OCI-LY1 (cell line): ENCODE measurements at regions not wholly inside any gene's neighbourhood (a gene's known extent, or its start where the extent isn't known, plus 50 kb on each side); places are given as distances from the start of the nearest gene placed in this dataset.

Experiments used
- H2AFZ ChIP-seq: fragments of 200-600 bp; sonication (generic), shearing (Covaris generic); 2 replicates; pipeline ENCODE4 v1.6.0; 2014; ENCODE audit warnings: antibody characterized with exemption, mild to moderate bottlenecking, low read length
- H3F3A ChIP-seq: fragments of 200-600 bp; sonication (generic), shearing (Covaris generic); 2 replicates; pipeline ENCODE4 v1.6.0; 2014; ENCODE audit warnings: mild to moderate bottlenecking, antibody characterized with exemption, low read length, moderate library complexity; ENCODE audit not compliant: insufficient read depth
- H3K27ac ChIP-seq: fragments of 200-600 bp; sonication (generic); 2 replicates; pipeline ENCODE4 v1.5.1; 2014; ENCODE audit warnings: low read length, mixed run types, mild to moderate bottlenecking, low read depth; ENCODE audit not compliant: poor library complexity, severe bottlenecking
- H3K27me3 ChIP-seq: fragments of 200-600 bp; sonication (generic); 2 replicates; pipeline ENCODE4 v1.6.0; 2014; ENCODE audit warnings: antibody characterized with exemption, mild to moderate bottlenecking, low read length, moderate library complexity; ENCODE audit not compliant: insufficient read depth
- H3K36me3 ChIP-seq: fragments of 200-600 bp; sonication (generic); 2 replicates; pipeline ENCODE4 v1.6.1; 2014; ENCODE audit warnings: mild to moderate bottlenecking, antibody characterized with exemption, low read length, moderate library complexity, mixed read lengths; ENCODE audit not compliant: insufficient read depth
- H3K4me1 ChIP-seq: fragments of 200-600 bp; sonication (generic); 2 replicates; pipeline ENCODE4 v1.5.1; 2014; ENCODE audit warnings: mild to moderate bottlenecking, low read length, moderate library complexity; ENCODE audit not compliant: insufficient read depth, severe bottlenecking
- H3K4me2 ChIP-seq: fragments of 200-600 bp; sonication (generic), shearing (Covaris generic); 2 replicates; pipeline ENCODE4 v1.6.1; 2014; ENCODE audit warnings: low read length
- H3K4me3 ChIP-seq: fragments of 200-600 bp; sonication (generic); 2 replicates; pipeline ENCODE4 v1.5.1; 2014; ENCODE audit warnings: low read length, low read depth, mild to moderate bottlenecking, mixed read lengths; ENCODE audit not compliant: poor library complexity, severe bottlenecking
- H3K79me2 ChIP-seq: fragments of 200-600 bp; shearing (Covaris generic); 2 replicates; pipeline ENCODE4 v1.6.1; 2016; ENCODE audit warnings: mixed run types, low read length, mixed read lengths; ENCODE audit not compliant: insufficient read depth
- H3K9ac ChIP-seq: fragments of 200-600 bp; sonication (generic), shearing (Covaris generic); 2 replicates; pipeline ENCODE4 v1.6.1; 2014; ENCODE audit warnings: mild to moderate bottlenecking, low read length, mixed read lengths
- H3K9me2 ChIP-seq: fragments of 200-600 bp; sonication (generic), shearing (Covaris generic); 2 replicates; pipeline ENCODE4 v1.6.1; 2014; ENCODE audit warnings: low read depth, mild to moderate bottlenecking, low read length, mixed read lengths
- H3K9me3 ChIP-seq: fragments of 200-600 bp; shearing (Covaris generic); 2 replicates; pipeline ENCODE4 v1.6.1; 2014; ENCODE audit warnings: low read length, mixed read lengths
- H4K20me1 ChIP-seq: fragments of 200-600 bp; sonication (generic), shearing (Covaris generic); 2 replicates; pipeline ENCODE4 v1.6.0; 2016; ENCODE audit warnings: mild to moderate bottlenecking, low read length; ENCODE audit not compliant: insufficient read depth
- EZH2 ChIP-seq: fragments of 200-600 bp; sonication (generic), shearing (Covaris generic); IDR thresholded peaks from 2 replicates; pipeline ENCODE4 v1.8.0; 2017; ENCODE audit warnings: borderline replicate concordance, mixed run types, mild to moderate bottlenecking, antibody characterized with exemption, low read length, moderate library complexity, mixed read lengths
- TF ChIP-seq, protein P1 (sequence below): fragments of 200-600 bp; sonication (generic), shearing (Covaris generic); IDR thresholded peaks from 2 replicates; pipeline ENCODE4 v1.5.1; 2017; ENCODE audit warnings: mild to moderate bottlenecking, antibody characterized with exemption, low read length, moderate library complexity, mixed read lengths

DNA sequence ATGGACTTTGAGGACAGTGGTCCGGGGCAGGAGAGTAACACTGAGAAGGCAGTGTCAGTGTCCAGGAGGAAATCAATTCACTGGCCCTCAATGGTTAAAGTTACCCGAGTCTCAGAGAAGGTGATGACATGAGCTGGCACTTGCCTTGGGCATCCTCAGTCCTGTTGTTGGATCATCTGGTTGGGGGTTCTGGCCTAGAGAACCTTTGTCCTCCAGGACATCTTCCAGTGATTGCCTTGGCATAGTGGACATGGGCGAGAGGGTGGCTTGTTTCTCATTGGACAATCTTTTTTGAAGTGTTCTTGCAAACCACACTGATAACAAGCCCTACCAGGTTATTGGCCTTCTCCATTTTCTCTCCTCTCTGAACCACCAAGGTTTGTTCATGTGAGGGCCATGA is 83.4 kb upstream of the TERB2 start:
- H3F3A ChIP-seq = no peaks in the 10 kb centered on the region
- H3K9me3 ChIP-seq = peaks cover 6% of the 10 kb centered on the region
- H3K27me3 ChIP-seq = no peaks in the 10 kb centered on the region
- H3K27ac ChIP-seq = no peak overlapping the region
- H3K79me2 ChIP-seq = no peaks in the 10 kb centered on the region
- H4K20me1 ChIP-seq = no peaks in the 10 kb centered on the region
- no peak overlapping the region for H3K4me3 ChIP-seq
- no peaks in the 10 kb centered on the region for H3K9me2 ChIP-seq
- no peaks in the 10 kb centered on the region for H3K36me3 ChIP-seq
- no peak for TF ChIP-seq EZH2
- TF ChIP-seq, protein P1, sequence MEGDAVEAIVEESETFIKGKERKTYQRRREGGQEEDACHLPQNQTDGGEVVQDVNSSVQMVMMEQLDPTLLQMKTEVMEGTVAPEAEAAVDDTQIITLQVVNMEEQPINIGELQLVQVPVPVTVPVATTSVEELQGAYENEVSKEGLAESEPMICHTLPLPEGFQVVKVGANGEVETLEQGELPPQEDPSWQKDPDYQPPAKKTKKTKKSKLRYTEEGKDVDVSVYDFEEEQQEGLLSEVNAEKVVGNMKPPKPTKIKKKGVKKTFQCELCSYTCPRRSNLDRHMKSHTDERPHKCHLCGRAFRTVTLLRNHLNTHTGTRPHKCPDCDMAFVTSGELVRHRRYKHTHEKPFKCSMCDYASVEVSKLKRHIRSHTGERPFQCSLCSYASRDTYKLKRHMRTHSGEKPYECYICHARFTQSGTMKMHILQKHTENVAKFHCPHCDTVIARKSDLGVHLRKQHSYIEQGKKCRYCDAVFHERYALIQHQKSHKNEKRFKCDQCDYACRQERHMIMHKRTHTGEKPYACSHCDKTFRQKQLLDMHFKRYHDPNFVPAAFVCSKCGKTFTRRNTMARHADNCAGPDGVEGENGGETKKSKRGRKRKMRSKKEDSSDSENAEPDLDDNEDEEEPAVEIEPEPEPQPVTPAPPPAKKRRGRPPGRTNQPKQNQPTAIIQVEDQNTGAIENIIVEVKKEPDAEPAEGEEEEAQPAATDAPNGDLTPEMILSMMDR = no peak
- no peak overlapping the region for H3K4me2 ChIP-seq
- no peaks in the 10 kb centered on the region for H3K4me1 ChIP-seq
- no peak overlapping the region for H2AFZ ChIP-seq
- H3K9ac ChIP-seq = no peak overlapping the region

DNA sequence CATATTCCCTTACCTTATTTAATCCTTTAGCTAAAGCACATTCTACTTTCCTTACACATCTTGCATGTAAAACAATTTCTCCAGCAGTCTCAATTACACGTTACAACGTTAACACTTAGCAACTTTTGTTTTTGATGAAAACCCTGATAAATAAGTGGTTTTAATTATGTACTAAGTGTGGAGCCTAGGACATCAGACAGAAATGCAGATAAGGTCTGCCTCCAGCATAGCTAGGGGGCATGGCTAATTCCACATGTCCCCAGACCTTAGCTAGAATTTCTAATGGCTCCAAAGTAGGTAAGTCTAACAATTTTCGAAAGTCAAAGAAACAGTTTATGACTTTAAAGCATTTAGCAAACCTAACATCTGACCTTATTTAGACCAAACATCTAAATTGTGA is 77.4 kb upstream of the TERB2 start:
- H3K9me2 ChIP-seq = no peaks in the 10 kb centered on the region
- H3K4me3 ChIP-seq = no peak overlapping the region
- H4K20me1 ChIP-seq = no peaks in the 10 kb centered on the region
- no peak overlapping the region for H3K4me2 ChIP-seq
- no peaks in the 10 kb centered on the region for H3K4me1 ChIP-seq
- no peak overlapping the region for H3K9ac ChIP-seq
- peaks cover 13% of the 10 kb centered on the region for H3K9me3 ChIP-seq
- TF ChIP-seq, protein P1 = no peak
- TF ChIP-seq EZH2 = no peak
- no peaks in the 10 kb centered on the region for H3K36me3 ChIP-seq
- H2AFZ ChIP-seq = no peak overlapping the region
- H3F3A ChIP-seq = no peaks in the 10 kb centered on the region
- no peak overlapping the region for H3K27ac ChIP-seq
- no peaks in the 10 kb centered on the region for H3K79me2 ChIP-seq
- no peaks in the 10 kb centered on the region for H3K27me3 ChIP-seq

DNA sequence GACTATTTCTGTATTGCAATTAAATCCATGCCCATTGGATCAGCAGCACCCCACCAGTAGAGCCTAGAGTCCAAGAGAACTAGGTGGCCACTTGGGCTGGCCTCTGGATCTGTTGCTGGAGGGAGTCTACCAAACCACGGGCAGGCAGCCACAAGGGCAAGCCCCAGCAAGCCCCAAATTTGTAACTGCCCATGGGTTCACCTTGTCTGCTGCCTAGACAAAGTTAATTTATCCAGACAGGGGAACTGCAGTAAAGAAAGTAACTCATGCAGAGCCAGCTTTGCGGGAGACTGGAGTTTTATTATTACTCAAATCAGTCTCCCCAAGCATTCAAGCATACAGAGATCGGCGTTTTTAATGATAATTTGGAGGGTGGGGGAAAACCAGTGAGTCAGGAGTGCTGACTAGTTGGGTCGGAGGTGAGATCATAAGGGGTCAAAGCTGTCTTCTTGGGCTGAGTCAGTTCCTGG is 74.0 kb upstream of the TERB2 start:
- no peaks in the 10 kb centered on the region for H3K4me1 ChIP-seq
- no peak for TF ChIP-seq EZH2
- TF ChIP-seq, protein P1 = no peak
- H3K9ac ChIP-seq = no peak overlapping the region
- H4K20me1 ChIP-seq = no peaks in the 10 kb centered on the region
- H3K27ac ChIP-seq = no peak overlapping the region
- H3K9me3 ChIP-seq = 0 out of 2 replicates have a peak, but pooled peaks cover 7% of the 10 kb centered on the region
- no peak overlapping the region for H3K4me3 ChIP-seq
- H3K4me2 ChIP-seq = no peak overlapping the region
- no peaks in the 10 kb centered on the region for H3F3A ChIP-seq
- no peak overlapping the region for H2AFZ ChIP-seq
- no peaks in the 10 kb centered on the region for H3K9me2 ChIP-seq
- no peaks in the 10 kb centered on the region for H3K36me3 ChIP-seq
- no peaks in the 10 kb centered on the region for H3K27me3 ChIP-seq
- no peaks in the 10 kb centered on the region for H3K79me2 ChIP-seq
